K562 (cell line): ENCODE measurements at regions not wholly inside any gene's neighbourhood (a gene's known extent, or its start where the extent isn't known, plus 50 kb on each side); places are given as distances from the start of the nearest gene placed in this dataset.

Source experiments
- EP300 ChIP-seq: IDR thresholded peaks from 2 replicates; pipeline ENCODE4 v1.6.1; 2012; ENCODE audit warnings: low read length, improper control_type of control experiment
- NR4A1 ChIP-seq, 2 experiments: fragments of 250-450 bp in 1 of 2; fragments of 450-650 bp in 1 of 2; sonication (Bioruptor Pico) in 1 of 2; IDR thresholded peaks; 2 replicates each; pipeline versions ENCODE4 v1.4.0 to v1.6.1; 2016 to 2020; ENCODE audit warnings: mild to moderate bottlenecking in 2 of 2, missing compliant biosample characterization in 1 of 2, missing genetic modification characterization in 1 of 2, moderate library complexity in 1 of 2
- ZBTB8A ChIP-seq: fragments of 450-650 bp; IDR thresholded peaks from 2 replicates; pipeline ENCODE4 v1.6.1; 2018; ENCODE audit warnings: mild to moderate bottlenecking, moderate library complexity; ENCODE audit not compliant: partially characterized antibody
- ZFP36 ChIP-seq: fragments of 150-350 bp; IDR thresholded peaks from 2 replicates; pipeline ENCODE4 v1.6.1; 2018; ENCODE audit warnings: low read length, low read depth; ENCODE audit not compliant: partially characterized antibody

DNA sequence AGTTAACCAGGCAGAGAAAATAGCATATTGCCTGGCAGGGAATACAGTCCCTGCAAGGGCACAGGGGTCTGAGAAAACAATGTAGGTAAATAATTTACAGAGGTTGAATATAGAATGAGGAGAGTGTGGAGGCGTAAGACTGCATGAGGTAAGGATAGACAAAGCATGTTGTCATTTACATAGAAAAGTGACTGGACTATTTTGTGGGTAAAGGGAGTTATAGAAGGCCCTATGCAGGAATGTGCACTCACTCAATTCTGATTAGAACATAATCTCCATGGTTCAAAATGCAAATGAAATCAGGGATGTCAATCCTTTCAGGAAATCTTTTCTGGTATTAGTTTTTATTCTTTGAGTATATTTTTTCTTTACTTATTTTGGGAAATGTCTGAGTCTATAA, 285.7 kb upstream of the SALL1 start:
- TF ChIP-seq ZBTB8A (no peak), ZFP36 (no peak), NR4A1 (CRISPR knock-in tag; IDR thresholded peaks at IDR 0.05) (no peak), NR4A1 (tag; IDR thresholded peaks at IDR 0.05) (no peak), EP300 (no peak)
